ENCODE measurements at regions not wholly inside any gene's neighbourhood (a gene's known extent, or its start where the extent isn't known, plus 50 kb on each side); places are given as distances from the start of the nearest gene placed in this dataset.

DNA sequence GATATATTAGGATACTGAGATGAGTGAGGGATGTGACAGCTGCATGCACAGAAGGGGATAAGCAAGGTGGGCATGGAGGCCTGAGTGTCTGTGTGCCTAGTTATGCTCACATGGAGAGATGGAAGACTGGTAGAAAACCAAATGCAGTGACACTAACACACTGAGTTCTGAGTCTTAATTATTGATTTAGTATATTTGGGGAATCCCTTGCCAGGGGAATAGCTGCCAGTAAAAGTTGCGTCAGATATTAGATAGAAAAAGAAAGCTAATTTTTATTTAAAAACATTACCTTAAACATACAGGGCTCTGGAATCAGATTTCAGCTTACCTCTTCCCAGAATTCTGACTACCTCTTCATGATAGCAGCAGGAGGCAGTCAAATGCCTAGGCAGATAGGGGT, 620.5 kb downstream of the METTL15 start:
- H3K9me3 ChIP-seq (ENCODE audit: insufficient read depth, low read depth, low read length) = no peaks in the 10 kb centered on the region
- no peaks in the 10 kb centered on the region for H3K79me2 ChIP-seq (ENCODE audit: insufficient read depth, low read length)

DNA sequence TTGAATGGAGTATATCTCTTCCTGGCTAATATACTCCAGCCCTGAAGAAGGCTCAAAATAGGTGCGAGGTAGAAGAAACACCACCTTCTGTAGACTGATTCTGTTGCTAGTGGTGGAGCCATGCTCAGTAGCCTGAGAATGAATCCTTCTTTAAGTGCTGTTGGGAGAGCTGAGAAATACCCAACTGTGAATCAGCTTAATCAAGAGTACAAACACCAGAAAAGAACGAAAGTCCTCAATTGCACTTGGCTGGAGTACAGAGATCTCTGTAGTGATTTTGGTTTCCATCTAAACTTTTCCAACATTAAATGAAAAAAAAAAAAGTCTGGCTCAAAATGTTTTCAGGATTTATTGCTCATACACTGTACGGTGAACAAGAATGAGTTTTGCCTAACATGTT, 619.1 kb downstream of the METTL15 start:
- TF ChIP-seq, protein P1, sequence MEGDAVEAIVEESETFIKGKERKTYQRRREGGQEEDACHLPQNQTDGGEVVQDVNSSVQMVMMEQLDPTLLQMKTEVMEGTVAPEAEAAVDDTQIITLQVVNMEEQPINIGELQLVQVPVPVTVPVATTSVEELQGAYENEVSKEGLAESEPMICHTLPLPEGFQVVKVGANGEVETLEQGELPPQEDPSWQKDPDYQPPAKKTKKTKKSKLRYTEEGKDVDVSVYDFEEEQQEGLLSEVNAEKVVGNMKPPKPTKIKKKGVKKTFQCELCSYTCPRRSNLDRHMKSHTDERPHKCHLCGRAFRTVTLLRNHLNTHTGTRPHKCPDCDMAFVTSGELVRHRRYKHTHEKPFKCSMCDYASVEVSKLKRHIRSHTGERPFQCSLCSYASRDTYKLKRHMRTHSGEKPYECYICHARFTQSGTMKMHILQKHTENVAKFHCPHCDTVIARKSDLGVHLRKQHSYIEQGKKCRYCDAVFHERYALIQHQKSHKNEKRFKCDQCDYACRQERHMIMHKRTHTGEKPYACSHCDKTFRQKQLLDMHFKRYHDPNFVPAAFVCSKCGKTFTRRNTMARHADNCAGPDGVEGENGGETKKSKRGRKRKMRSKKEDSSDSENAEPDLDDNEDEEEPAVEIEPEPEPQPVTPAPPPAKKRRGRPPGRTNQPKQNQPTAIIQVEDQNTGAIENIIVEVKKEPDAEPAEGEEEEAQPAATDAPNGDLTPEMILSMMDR (conservative IDR thresholded peaks at IDR 0.05; ENCODE audit: low read length) = no peak
- no peak for TF ChIP-seq EZH2phosphoT487 (IDR thresholded peaks at IDR 0.05; ENCODE audit: borderline replicate concordance)
- H3K9me2 ChIP-seq (replicated peaks; ENCODE audit: low read depth, low read length) = no peaks in the 10 kb centered on the region
- no peaks in the 10 kb centered on the region for H3F3A ChIP-seq (ENCODE audit: low read depth)
- H2AFZ ChIP-seq (ENCODE audit: low read length) = no peak overlapping the region
- no peaks in the 10 kb centered on the region for H3K4me1 ChIP-seq (ENCODE audit: insufficient read depth, low read length, poor library complexity, severe bottlenecking)
- no peaks in the 10 kb centered on the region for H3K36me3 ChIP-seq (ENCODE audit: insufficient read depth, low read length)
- no peaks in the 10 kb centered on the region for H3K27me3 ChIP-seq (ENCODE audit: insufficient read depth, low read length, poor library complexity, severe bottlenecking)
- no peaks in the 10 kb centered on the region for H4K20me1 ChIP-seq (ENCODE audit: insufficient read depth, low read length, poor library complexity, severe bottlenecking)
- H3K79me2 ChIP-seq (ENCODE audit: insufficient read depth, low read length) = no peaks in the 10 kb centered on the region
- no peaks in the 10 kb centered on the region for H3K9me3 ChIP-seq (ENCODE audit: insufficient read depth, low read depth, low read length)
- no peak overlapping the region for H3K4me2 ChIP-seq (ENCODE audit: low read depth, low read length, poor library complexity, severe bottlenecking)
- H3K9ac ChIP-seq (ENCODE audit: low read depth, low read length, poor library complexity, severe bottlenecking) = no peak overlapping the region
- no peak overlapping the region for H3K4me3 ChIP-seq (ENCODE audit: low read length, poor library complexity, severe bottlenecking)

More for the DNA sequence above, 620.5 kb downstream of the METTL15 start:
- no peak overlapping the region for H2AFZ ChIP-seq (ENCODE audit: low read length)
- no peaks in the 10 kb centered on the region for H3K4me1 ChIP-seq (ENCODE audit: insufficient read depth, low read length, poor library complexity, severe bottlenecking)
- TF ChIP-seq EZH2phosphoT487 (IDR thresholded peaks at IDR 0.05; ENCODE audit: borderline replicate concordance) = no peak
- TF ChIP-seq, protein P1 (conservative IDR thresholded peaks at IDR 0.05; ENCODE audit: low read length) = no peak
- no peaks in the 10 kb centered on the region for H3K36me3 ChIP-seq (ENCODE audit: insufficient read depth, low read length)
- H3F3A ChIP-seq (ENCODE audit: low read depth) = no peaks in the 10 kb centered on the region
- H3K27me3 ChIP-seq (ENCODE audit: insufficient read depth, low read length, poor library complexity, severe bottlenecking) = no peaks in the 10 kb centered on the region
- no peaks in the 10 kb centered on the region for H3K9me2 ChIP-seq (replicated peaks; ENCODE audit: low read depth, low read length)
- no peak overlapping the region for H3K9ac ChIP-seq (ENCODE audit: low read depth, low read length, poor library complexity, severe bottlenecking)
- no peaks in the 10 kb centered on the region for H4K20me1 ChIP-seq (ENCODE audit: insufficient read depth, low read length, poor library complexity, severe bottlenecking)
- H3K4me2 ChIP-seq (ENCODE audit: low read depth, low read length, poor library complexity, severe bottlenecking) = no peak overlapping the region
- H3K4me3 ChIP-seq (ENCODE audit: low read length, poor library complexity, severe bottlenecking) = no peak overlapping the region

DNA sequence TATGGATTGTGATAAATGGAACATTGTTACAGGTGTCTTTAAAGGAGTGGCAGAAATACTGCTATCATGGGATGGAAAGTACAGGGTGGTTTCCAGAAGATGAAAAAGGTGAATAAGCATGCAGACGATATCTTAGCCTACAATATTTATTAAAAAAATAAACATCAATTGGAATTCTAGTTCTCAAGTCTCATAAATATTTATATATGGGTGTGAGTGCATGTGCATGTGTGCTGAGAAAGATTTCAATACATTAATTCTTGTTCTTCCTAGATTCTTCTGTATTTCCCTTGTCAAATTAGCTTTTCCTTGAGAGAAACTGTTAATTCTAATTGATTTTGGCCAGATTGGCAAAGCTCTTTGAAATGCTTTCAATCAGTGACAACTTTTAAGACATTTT, 618.2 kb downstream of the METTL15 start:
- H3K4me1 ChIP-seq (ENCODE audit: insufficient read depth, low read length, poor library complexity, severe bottlenecking) = no peaks in the 10 kb centered on the region
- H3K36me3 ChIP-seq (ENCODE audit: insufficient read depth, low read length) = no peaks in the 10 kb centered on the region
- no peak overlapping the region for H2AFZ ChIP-seq (ENCODE audit: low read length)
- no peak overlapping the region for H3K4me3 ChIP-seq (ENCODE audit: low read length, poor library complexity, severe bottlenecking)
- no peaks in the 10 kb centered on the region for H3K9me2 ChIP-seq (replicated peaks; ENCODE audit: low read depth, low read length)
- H4K20me1 ChIP-seq (ENCODE audit: insufficient read depth, low read length, poor library complexity, severe bottlenecking) = no peaks in the 10 kb centered on the region
- H3K4me2 ChIP-seq (ENCODE audit: low read depth, low read length, poor library complexity, severe bottlenecking) = no peak overlapping the region
- no peaks in the 10 kb centered on the region for H3K9me3 ChIP-seq (ENCODE audit: insufficient read depth, low read depth, low read length)
- H3K27me3 ChIP-seq (ENCODE audit: insufficient read depth, low read length, poor library complexity, severe bottlenecking) = no peaks in the 10 kb centered on the region
- H3K9ac ChIP-seq (ENCODE audit: low read depth, low read length, poor library complexity, severe bottlenecking) = no peak overlapping the region
- TF ChIP-seq EZH2phosphoT487 (IDR thresholded peaks at IDR 0.05; ENCODE audit: borderline replicate concordance) = no peak
- TF ChIP-seq, protein P1 (conservative IDR thresholded peaks at IDR 0.05; ENCODE audit: low read length) = no peak
- no peaks in the 10 kb centered on the region for H3F3A ChIP-seq (ENCODE audit: low read depth)
- H3K79me2 ChIP-seq (ENCODE audit: insufficient read depth, low read length) = no peaks in the 10 kb centered on the region

Measured in Loucy (cell line).